ENCODE measurements at regions not wholly inside any gene's neighbourhood (a gene's known extent, or its start where the extent isn't known, plus 50 kb on each side); places are given as distances from the start of the nearest gene placed in this dataset.

- DNase-seq (ENCODE audit: extremely low spot score) = no peak
- CTCF ChIA-PET = interaction anchor here (1.6 to 1.7 kb wide), 2 partner anchors 571 to 591 kb away, joined by 3 to 4 read pairs; no protein-coding TSS in a partner anchor
- POLR2A ChIA-PET = no interaction called here
- TF ChIP-seq CTCF (IDR thresholded peaks at IDR 0.05; ENCODE audit: control extremely low read depth, extremely low read depth, low read depth, missing control alignments) = no peak
Observed at GRCh38 chr6:113288409-113288808, 568.7 kb upstream of the MARCKS start.

- ChIA-PET POLR2A (no interaction called here), CTCF (interaction anchor here (1.6 kb wide), 1 partner anchor 590 kb away, joined by 3 read pairs; no protein-coding TSS in a partner anchor)
- DNase-seq (ENCODE audit: extremely low spot score) = no peak
- no peak for TF ChIP-seq CTCF (IDR thresholded peaks at IDR 0.05; ENCODE audit: control extremely low read depth, extremely low read depth, low read depth, missing control alignments)
Observed at GRCh38 chr6:113289166-113289565, 568.0 kb upstream of the MARCKS start.

- ChIA-PET CTCF (interaction anchor here (1.3 to 4.0 kb wide), 3 partner anchors 16 to 568 kb away, joined by 6 to 25 read pairs (median 6); no protein-coding TSS in a partner anchor), POLR2A (no interaction called here)
- no peak for DNase-seq (ENCODE audit: extremely low spot score)
- TF ChIP-seq CTCF (IDR thresholded peaks at IDR 0.05; ENCODE audit: control extremely low read depth, extremely low read depth, low read depth, missing control alignments) = no peak
Observed at GRCh38 chr6:113290684-113291083, 566.5 kb upstream of the MARCKS start.

GRCh38 chr6:113291751-113292445 is 565.2 kb upstream of the MARCKS start:
- ChIA-PET POLR2A (no interaction called here), CTCF (interaction anchor here (1.7 to 4.0 kb wide), 2 partner anchors 15 to 567 kb away, joined by 6 to 25 read pairs; no protein-coding TSS in a partner anchor)
- TF ChIP-seq CTCF (IDR thresholded peaks at IDR 0.05; ENCODE audit: control extremely low read depth, extremely low read depth, low read depth, missing control alignments) = no peak
- no peak for DNase-seq (ENCODE audit: extremely low spot score)

GRCh38 chr6:113292646-113293422 is 564.3 kb upstream of the MARCKS start:
- no peak for TF ChIP-seq CTCF (IDR thresholded peaks at IDR 0.05; ENCODE audit: control extremely low read depth, extremely low read depth, low read depth, missing control alignments)
- ChIA-PET CTCF (interaction anchor here (4.0 kb wide), 1 partner anchor 14 kb away, joined by 25 read pairs; no protein-coding TSS in a partner anchor), POLR2A (no interaction called here)
- peak; percentile 5 for DNase-seq (ENCODE audit: extremely low spot score)

- TF ChIP-seq CTCF (IDR thresholded peaks at IDR 0.05; ENCODE audit: control extremely low read depth, extremely low read depth, low read depth, missing control alignments) = no peak
- ChIA-PET POLR2A (no interaction called here), CTCF (interaction anchor here (4.0 kb wide), 1 partner anchor 13 kb away, joined by 25 read pairs; no protein-coding TSS in a partner anchor)
- DNase-seq (ENCODE audit: extremely low spot score) = no peak
Observed at GRCh38 chr6:113293423-113293740, 563.8 kb upstream of the MARCKS start.

Measured in GM10248 (cell line).